GM19463 (cell line): ENCODE measurements at regions not wholly inside any gene's neighbourhood (a gene's known extent, or its start where the extent isn't known, plus 50 kb on each side); places are given as distances from the start of the nearest gene placed in this dataset.

Experiments
- ATAC-seq: cut with Tn5 transposase; IDR thresholded peaks from one replicate; pipeline ENCODE4 v1.9.1; 2021; ENCODE audit warnings: mild to moderate bottlenecking, moderate library complexity; ENCODE audit not compliant: unreplicated experiment

- ATAC-seq = no peak
These were observed 53.4 kb upstream of the DLK1 start for GRCh38 chr14:100673085-100673806.

- no peak for ATAC-seq
These were observed 52.9 kb upstream of the DLK1 start for GRCh38 chr14:100673807-100674154.

- no peak for ATAC-seq
These were observed 52.3 kb upstream of the DLK1 start for GRCh38 chr14:100674428-100674827.

GRCh38 chr14:100674897-100675619 lies 51.6 kb upstream of the DLK1 start:
- ATAC-seq = no peak

GRCh38 chr14:100675699-100676684 lies 50.7 kb upstream of the DLK1 start:
- no peak for ATAC-seq
